ENCODE measurements at regions not wholly inside any gene's neighbourhood (a gene's known extent, or its start where the extent isn't known, plus 50 kb on each side); places are given as distances from the start of the nearest gene placed in this dataset.
A peak's percentile ranks its signal among the peaks of the same experiment; 100 is the strongest.

- no peak for DNase-seq
- no peaks in the 10 kb centered on the region for H3K27me3 ChIP-seq
- H3K9me3 ChIP-seq: no peaks in the 10 kb centered on the region
- 20% methylated on average over 20 of the region's 27 CpGs for WGBS (ENCODE audit: insufficient coverage, low coverage, low lambda C conversion rate, missing lambda C conversion rate)
- TF ChIP-seq POLR2A (IDR thresholded peaks at IDR 0.05) (no peak), CTCF (IDR thresholded peaks at IDR 0.05) (no peak)
- no peak overlapping the region for H3K27ac ChIP-seq
- peak in 1 of 4 donors; percentile 23 for ATAC-seq
- no peaks in the 10 kb centered on the region for H3K4me1 ChIP-seq
- peak overlapping the region in 1 of 3 donors; percentile 4 for H3K4me3 ChIP-seq
- no peaks in the 10 kb centered on the region for H3K36me3 ChIP-seq
- intact Hi-C loops (cut with DNase I): no loop called here
Observed at GRCh38 chr2:9757501-9758264, 85.6 kb upstream of the TAF1B start.

- H3K27me3 ChIP-seq: no peaks in the 10 kb centered on the region
- intact Hi-C loops (cut with DNase I): no loop called here
- no peak overlapping the region for H3K4me3 ChIP-seq
- 70% methylated on average over 3 of the region's 5 CpGs for WGBS (ENCODE audit: insufficient coverage, low coverage, low lambda C conversion rate, missing lambda C conversion rate)
- no peaks in the 10 kb centered on the region for H3K9me3 ChIP-seq
- H3K36me3 ChIP-seq: no peaks in the 10 kb centered on the region
- H3K4me1 ChIP-seq: no peaks in the 10 kb centered on the region
- no peak for DNase-seq
- H3K27ac ChIP-seq: no peak overlapping the region
- no peak for ATAC-seq
- no peak for TF ChIP-seq POLR2A (IDR thresholded peaks at IDR 0.05)
- TF ChIP-seq CTCF (IDR thresholded peaks at IDR 0.05): no peak
Observed at GRCh38 chr2:9758741-9759140, 84.5 kb upstream of the TAF1B start.

GRCh38 chr2:9760069-9760901 lies 83.0 kb upstream of the TAF1B start:
- Histone ChIP-seq H3K36me3 (no peaks in the 10 kb centered on the region), H3K27ac (no peak overlapping the region), H3K4me3 (no peak overlapping the region), H3K9me3 (no peaks in the 10 kb centered on the region), H3K27me3 (no peaks in the 10 kb centered on the region), H3K4me1 (no peaks in the 10 kb centered on the region)
- ATAC-seq (no peak), DNase-seq (no peak)
- TF ChIP-seq CTCF (IDR thresholded peaks at IDR 0.05): no peak
- TF ChIP-seq POLR2A (IDR thresholded peaks at IDR 0.05): no peak
- intact Hi-C loops (cut with DNase I): no loop called here
- WGBS (ENCODE audit: insufficient coverage, low coverage, low lambda C conversion rate, missing lambda C conversion rate): 56% methylated on average over 4 of the region's 4 CpGs

- DNase-seq (no peak), ATAC-seq (no peak)
- H3K27me3 ChIP-seq: no peaks in the 10 kb centered on the region
- WGBS (ENCODE audit: insufficient coverage, low coverage, low lambda C conversion rate, missing lambda C conversion rate): 72% methylated on average over 6 of the region's 7 CpGs
- H3K9me3 ChIP-seq: no peaks in the 10 kb centered on the region
- intact Hi-C loops (cut with DNase I): no loop called here
- TF ChIP-seq CTCF (IDR thresholded peaks at IDR 0.05) (no peak), POLR2A (IDR thresholded peaks at IDR 0.05) (no peak)
- H3K27ac ChIP-seq: no peak overlapping the region
- no peaks in the 10 kb centered on the region for H3K4me1 ChIP-seq
- no peak overlapping the region for H3K4me3 ChIP-seq
- H3K36me3 ChIP-seq: no peaks in the 10 kb centered on the region
Observed at GRCh38 chr2:9760902-9761228, 82.4 kb upstream of the TAF1B start.

Data from right lobe of liver (tissue), 6 donors.